ENCODE measurements at regions not wholly inside any gene's neighbourhood (a gene's known extent, or its start where the extent isn't known, plus 50 kb on each side); places are given as distances from the start of the nearest gene placed in this dataset.
"Not testable (repeated sequence)": the region's sequence is repeated elsewhere in the genome, so short reads cannot be mapped to it uniquely, and the experiment has no call there.

- H3K4me3 ChIP-seq (ENCODE audit: low read depth, low read length), result no peak overlapping the region
- DNase-seq (ENCODE audit: low read depth, low spot score), result no peak
- TF ChIP-seq CTCF (IDR thresholded peaks at IDR 0.05; ENCODE audit: insufficient read depth, low read length, missing control alignments), result no peak
- ChIA-PET CTCF (no interaction called here), POLR2A (no interaction called here)
Measured at GRCh38 chr9:96100385-96101300, 201.3 kb downstream of the HSD17B3 start.

GRCh38 chr9:96090630-96091029 lies 211.3 kb downstream of the HSD17B3 start:
- CTCF ChIA-PET; DNase-seq (ENCODE audit: low read depth, low spot score); POLR2A ChIA-PET; H3K4me3 ChIP-seq (ENCODE audit: low read depth, low read length): not testable (repeated sequence)

- CTCF ChIA-PET, result interaction anchor here (1.0 kb wide), 1 partner anchor 363 kb away, joined by 3 read pairs; no protein-coding TSS in a partner anchor
- TF ChIP-seq CTCF (IDR thresholded peaks at IDR 0.05; ENCODE audit: insufficient read depth, low read length, missing control alignments), result no peak
- no peak for DNase-seq (ENCODE audit: low read depth, low spot score)
- POLR2A ChIA-PET, result no interaction called here
- H3K4me3 ChIP-seq (ENCODE audit: low read depth, low read length), result no peak overlapping the region
Measured at GRCh38 chr9:96089452-96090085, 212.4 kb downstream of the HSD17B3 start.

GRCh38 chr9:96088510-96088909 lies 213.0 kb downstream of the ERCC6L2 start:
- DNase-seq (ENCODE audit: low read depth, low spot score), result no peak
- TF ChIP-seq CTCF (IDR thresholded peaks at IDR 0.05; ENCODE audit: insufficient read depth, low read length, missing control alignments), result no peak
- ChIA-PET POLR2A (no interaction called here), CTCF (no interaction called here)
- H3K4me3 ChIP-seq (ENCODE audit: low read depth, low read length), result no peak overlapping the region

GRCh38 chr9:96087669-96088299 lies 212.3 kb downstream of the ERCC6L2 start:
- POLR2A ChIA-PET, result no interaction called here
- H3K4me3 ChIP-seq (ENCODE audit: low read depth, low read length), result no peak overlapping the region
- TF ChIP-seq CTCF (IDR thresholded peaks at IDR 0.05; ENCODE audit: insufficient read depth, low read length, missing control alignments), result no peak
- CTCF ChIA-PET, result no interaction called here
- no peak for DNase-seq (ENCODE audit: low read depth, low spot score)

GRCh38 chr9:96086936-96087571 lies 211.6 kb downstream of the ERCC6L2 start:
- no peak for DNase-seq (ENCODE audit: low read depth, low spot score)
- TF ChIP-seq CTCF (IDR thresholded peaks at IDR 0.05; ENCODE audit: insufficient read depth, low read length, missing control alignments), result no peak
- POLR2A ChIA-PET, result no interaction called here
- no peak overlapping the region for H3K4me3 ChIP-seq (ENCODE audit: low read depth, low read length)
- CTCF ChIA-PET, result no interaction called here
